Osteocyte (in vitro differentiated cells): ENCODE measurements at regions not wholly inside any gene's neighbourhood (a gene's known extent, or its start where the extent isn't known, plus 50 kb on each side); places are given as distances from the start of the nearest gene placed in this dataset.

Experiments used
- DNase-seq: peaks from one replicate; pipeline ENCODE4 v3.0.0; 2021; ENCODE audit warnings: mixed read lengths; ENCODE audit not compliant: unreplicated experiment; ENCODE audit errors: extremely low spot score
- H3K27ac Mint-ChIP-seq: one replicate; pipeline ENCODE4 v1.8.0; 2021; ENCODE audit warnings: mild to moderate bottlenecking, mixed read lengths; ENCODE audit not compliant: unreplicated experiment
- H3K27me3 Mint-ChIP-seq: one replicate; pipeline ENCODE4 v1.8.0; 2021; ENCODE audit warnings: mixed read lengths; ENCODE audit not compliant: unreplicated experiment
- H3K36me3 Mint-ChIP-seq: one replicate; pipeline ENCODE4 v1.8.0; 2021; ENCODE audit warnings: mixed read lengths; ENCODE audit not compliant: unreplicated experiment
- H3K4me1 Mint-ChIP-seq: one replicate; pipeline ENCODE4 v1.8.0; 2021; ENCODE audit warnings: mixed read lengths; ENCODE audit not compliant: unreplicated experiment
- H3K4me3 Mint-ChIP-seq: one replicate; pipeline ENCODE4 v1.8.0; 2021; ENCODE audit warnings: mild to moderate bottlenecking, moderate library complexity, mixed read lengths; ENCODE audit not compliant: unreplicated experiment
- H3K9me3 Mint-ChIP-seq: one replicate; pipeline ENCODE4 v1.8.0; 2021; ENCODE audit warnings: mixed read lengths; ENCODE audit not compliant: unreplicated experiment
- CTCF ChIP-seq: fragments of 200-600 bp; sonication (generic); IDR thresholded peaks from 2 replicates; pipeline ENCODE4 v1.5.0; 2021; ENCODE audit warnings: antibody characterized with exemption, mild to moderate bottlenecking, moderate library complexity

- DNase-seq = peak; percentile 23
- Mint-ChIP-seq H3K4me1 (no peaks in the 10 kb centered on the region), H3K9me3 (no peaks in the 10 kb centered on the region), H3K27ac (no peak overlapping the region), H3K4me3 (no peak overlapping the region), H3K27me3 (no peaks in the 10 kb centered on the region), H3K36me3 (no peaks in the 10 kb centered on the region)
- TF ChIP-seq CTCF = no peak
Measured at GRCh38 chr10:25697412-25697811, 236.6 kb upstream of the MYO3A start.

- Mint-ChIP-seq H3K4me1 (no peaks in the 10 kb centered on the region), H3K27ac (no peak overlapping the region), H3K9me3 (no peaks in the 10 kb centered on the region), H3K27me3 (no peaks in the 10 kb centered on the region), H3K36me3 (no peaks in the 10 kb centered on the region), H3K4me3 (no peak overlapping the region)
- no peak for TF ChIP-seq CTCF
- DNase-seq = peak; percentile 36
Measured at GRCh38 chr10:25698638-25699037, 235.4 kb upstream of the MYO3A start.

- no peak for TF ChIP-seq CTCF
- Mint-ChIP-seq H3K9me3 (no peaks in the 10 kb centered on the region), H3K4me1 (no peaks in the 10 kb centered on the region), H3K27ac (no peak overlapping the region), H3K4me3 (no peak overlapping the region), H3K27me3 (no peaks in the 10 kb centered on the region), H3K36me3 (no peaks in the 10 kb centered on the region)
- DNase-seq = peak; percentile 59
Measured at GRCh38 chr10:25699631-25700030, 234.4 kb upstream of the MYO3A start.

- Mint-ChIP-seq H3K27ac (no peak overlapping the region), H3K27me3 (no peaks in the 10 kb centered on the region), H3K4me3 (no peak overlapping the region), H3K9me3 (no peaks in the 10 kb centered on the region), H3K36me3 (no peaks in the 10 kb centered on the region), H3K4me1 (no peaks in the 10 kb centered on the region)
- peak; percentile 71 for DNase-seq
- no peak for TF ChIP-seq CTCF
Measured at GRCh38 chr10:25701652-25702051, 232.4 kb upstream of the MYO3A start.

- no peak overlapping the region for H3K4me3 Mint-ChIP-seq
- H3K27me3 Mint-ChIP-seq = no peaks in the 10 kb centered on the region
- H3K27ac Mint-ChIP-seq = no peak overlapping the region
Measured at GRCh38 chr10:25704622-25705021, 229.4 kb upstream of the MYO3A start.

More at GRCh38 chr10:25704622-25705021, 229.4 kb upstream of the MYO3A start:
- no peaks in the 10 kb centered on the region for H3K4me1 Mint-ChIP-seq
- H3K9me3 Mint-ChIP-seq = no peaks in the 10 kb centered on the region
- TF ChIP-seq CTCF = no peak
- no peaks in the 10 kb centered on the region for H3K36me3 Mint-ChIP-seq
- DNase-seq = peak; percentile 38
